ENCODE measurements at regions not wholly inside any gene's neighbourhood (a gene's known extent, or its start where the extent isn't known, plus 50 kb on each side); places are given as distances from the start of the nearest gene placed in this dataset.

GRCh38 chr10:2335626-2336025, 598.3 kb upstream of the ADARB2 start:
- TF ChIP-seq CTCF (IDR thresholded peaks at IDR 0.05) (no peak), POLR2A (IDR thresholded peaks at IDR 0.05) (no peak)

All from suprapubic skin (tissue), 3 donors.